ENCODE measurements at regions not wholly inside any gene's neighbourhood (a gene's known extent, or its start where the extent isn't known, plus 50 kb on each side); places are given as distances from the start of the nearest gene placed in this dataset.

DNA sequence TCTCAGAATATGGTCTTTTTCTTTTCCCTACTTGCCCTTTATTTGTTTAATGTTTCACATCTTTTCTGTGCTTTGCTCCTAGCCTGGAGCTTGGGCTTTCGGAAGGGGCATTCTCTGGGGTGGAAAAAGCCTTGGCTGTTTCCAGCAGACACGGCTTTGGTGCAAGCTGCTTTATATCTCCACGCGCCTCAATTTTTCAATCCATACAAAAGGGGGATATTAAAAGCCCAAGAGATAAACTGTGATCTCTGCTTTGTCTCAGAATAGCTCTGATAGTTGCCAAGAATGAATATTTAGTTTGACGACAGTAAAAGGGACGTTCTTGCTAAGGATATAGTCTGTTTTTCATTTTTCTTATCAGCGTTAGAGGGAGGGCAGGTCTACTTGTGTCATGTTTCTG, 194.0 kb upstream of the KIRREL3 start:
- in situ Hi-C loops (cut with MboI; ENCODE audit: low pct_unique_long_range_greater_than_20kb, low sequenced_read_pairs) = no loop called here

DNA sequence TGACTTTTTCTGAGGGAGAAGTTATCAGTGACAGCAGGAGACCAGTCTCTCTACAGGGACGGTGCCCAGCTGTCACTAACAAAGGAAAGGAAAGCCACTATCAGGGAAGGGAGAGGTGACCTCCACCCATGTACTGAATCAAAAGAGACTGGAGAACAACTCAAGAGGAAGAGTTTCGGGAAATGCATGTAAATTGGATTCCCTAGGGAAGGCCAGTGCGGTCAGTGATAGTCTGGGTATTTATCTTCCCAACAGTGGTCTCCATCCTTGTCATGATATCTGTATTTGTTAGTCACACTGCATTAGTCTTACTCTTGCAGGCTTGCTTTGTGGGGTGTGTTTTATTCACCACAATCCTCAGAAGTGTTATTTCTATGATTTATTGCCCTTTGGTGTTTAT, 193.4 kb upstream of the KIRREL3 start:
- DNase-seq = no peak
- in situ Hi-C loops (cut with MboI; ENCODE audit: low pct_unique_long_range_greater_than_20kb, low sequenced_read_pairs) = no loop called here

More for the DNA sequence above, 194.0 kb upstream of the KIRREL3 start:
- DNase-seq = no peak

DNA sequence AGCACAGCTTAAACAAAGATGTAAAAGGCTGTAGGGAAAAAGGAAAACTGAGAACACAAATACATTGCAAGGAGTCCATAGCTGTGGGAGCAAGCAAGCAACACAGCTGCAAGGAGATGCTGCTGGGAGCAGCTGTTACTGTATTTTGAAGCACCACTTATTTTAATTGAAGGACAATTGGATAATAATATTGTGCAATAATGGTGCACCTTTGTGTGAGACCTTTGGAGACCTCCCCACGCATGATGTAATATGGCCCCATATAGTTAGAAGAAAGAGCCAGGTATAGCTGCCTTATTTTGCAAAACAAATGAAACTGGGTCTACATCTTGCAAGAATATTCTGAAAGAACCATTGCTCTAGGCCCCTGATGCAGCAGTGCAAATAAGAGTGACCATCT, 191.1 kb upstream of the KIRREL3 start:
- no peak for DNase-seq
- in situ Hi-C loops (cut with MboI; ENCODE audit: low pct_unique_long_range_greater_than_20kb, low sequenced_read_pairs) = no loop called here

DNA sequence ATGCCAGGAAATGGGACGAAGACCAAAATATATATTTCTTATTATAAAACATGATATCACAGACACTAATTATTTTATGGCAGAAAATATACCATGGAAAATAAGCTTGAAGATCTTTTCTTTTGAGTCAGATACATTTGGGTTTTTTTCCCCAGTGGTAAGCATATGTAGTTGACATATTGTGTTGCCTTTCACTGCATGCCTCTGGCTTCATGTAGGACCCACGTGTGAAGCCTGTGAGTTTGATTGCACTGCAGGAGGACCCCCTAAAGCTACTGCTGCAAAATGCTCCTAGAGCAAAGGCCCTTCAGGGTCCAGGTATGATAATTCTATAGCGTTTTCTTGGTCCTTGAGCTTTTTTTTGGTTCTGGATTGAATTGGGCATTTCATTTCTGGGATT, 190.7 kb upstream of the KIRREL3 start:
- in situ Hi-C loops (cut with MboI; ENCODE audit: low pct_unique_long_range_greater_than_20kb, low sequenced_read_pairs) = no loop called here
- DNase-seq = no peak

DNA sequence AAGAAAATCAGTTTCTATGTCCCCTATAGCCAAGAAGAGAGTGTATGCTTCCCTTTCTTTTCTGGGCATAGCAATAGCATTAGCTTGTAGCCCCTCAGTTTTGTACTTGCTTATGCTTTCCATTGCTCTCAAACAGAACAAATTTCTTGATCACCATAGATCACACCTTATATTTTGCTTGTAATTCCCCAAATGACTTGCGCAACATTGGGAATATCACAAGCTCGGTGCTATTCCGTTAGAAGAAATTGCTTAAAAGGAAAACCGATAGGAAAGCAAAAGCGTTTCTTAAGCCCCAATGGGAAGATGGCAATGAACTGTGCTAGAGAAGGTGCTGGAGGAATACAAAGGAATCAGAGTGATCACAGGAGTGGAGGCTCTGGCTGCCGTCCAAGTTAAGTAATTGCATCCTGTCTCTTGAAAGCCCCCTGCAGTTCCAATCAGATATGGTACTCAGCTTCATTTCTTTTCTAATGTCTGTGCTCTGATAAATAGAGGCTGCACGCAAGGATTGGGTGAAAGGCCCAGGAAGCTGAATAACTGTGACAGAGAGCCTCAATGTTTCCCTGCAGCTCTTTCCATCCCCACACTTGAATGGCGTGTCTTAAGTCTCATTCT, 182.1 kb upstream of the KIRREL3 start:
- in situ Hi-C loops (cut with MboI; ENCODE audit: low pct_unique_long_range_greater_than_20kb, low sequenced_read_pairs) = no loop called here
- DNase-seq = no peak

DNA sequence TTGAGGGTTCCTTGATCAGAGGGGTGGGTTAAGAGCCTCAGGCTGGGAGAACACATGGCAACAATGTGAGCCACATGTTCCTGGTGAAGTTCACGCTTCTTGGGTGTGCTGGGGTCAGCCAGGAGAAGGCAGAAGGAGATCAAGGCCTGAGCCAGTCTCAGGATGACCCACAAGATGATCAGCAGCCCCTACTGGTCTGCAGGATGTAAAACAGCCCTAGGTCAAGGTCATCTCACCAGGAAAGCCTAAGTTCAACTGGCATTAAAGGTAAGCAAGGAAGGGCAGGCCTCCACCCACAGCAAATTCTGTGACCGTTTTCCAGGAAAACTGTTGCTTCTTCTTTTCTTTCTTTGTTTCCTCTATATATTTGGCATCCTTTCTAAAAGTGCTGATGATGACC, 156.7 kb upstream of the KIRREL3 start:
- in situ Hi-C loops (cut with MboI; ENCODE audit: low pct_unique_long_range_greater_than_20kb, low sequenced_read_pairs) = no loop called here
- DNase-seq = no peak

DNA sequence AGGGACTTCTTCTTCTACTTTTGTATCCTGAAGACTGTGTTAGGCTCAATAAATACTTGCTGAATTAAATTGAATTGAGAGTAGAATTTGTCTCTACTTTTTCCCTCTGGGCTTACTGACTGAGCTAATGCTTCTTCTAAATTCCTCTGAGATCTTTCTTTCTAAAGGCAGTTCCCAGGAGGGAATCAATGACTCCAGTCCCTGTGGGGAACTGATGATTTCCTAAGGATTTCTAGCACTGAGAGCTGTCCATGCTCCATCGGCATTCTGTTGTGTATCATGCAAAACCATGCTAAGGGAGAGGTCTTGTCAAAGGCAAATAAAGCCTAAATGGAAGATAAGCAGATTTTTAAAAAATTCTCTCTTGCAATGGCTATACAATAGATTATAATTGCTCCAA, 148.8 kb upstream of the KIRREL3 start:
- in situ Hi-C loops (cut with MboI; ENCODE audit: low pct_unique_long_range_greater_than_20kb, low sequenced_read_pairs) = no loop called here
- no peak for DNase-seq

DNA sequence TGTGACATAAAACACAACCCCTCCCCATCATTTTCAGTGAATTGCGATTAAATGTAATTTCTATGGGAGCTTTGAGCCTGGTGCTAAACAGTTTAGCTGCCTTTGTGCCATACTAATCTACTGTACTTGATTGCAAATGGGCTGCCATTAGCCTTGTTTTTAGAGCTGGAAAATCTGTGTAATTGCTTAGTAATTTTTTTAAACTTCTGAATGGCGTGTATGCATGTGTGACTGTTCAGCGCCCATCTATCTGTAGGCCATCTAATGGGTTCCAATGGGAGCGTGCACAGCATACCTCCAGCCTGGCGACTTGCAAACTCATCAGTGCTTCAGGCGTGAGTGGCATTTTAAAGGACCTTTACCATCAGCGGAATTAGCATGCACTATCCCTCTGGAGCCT, 142.7 kb upstream of the KIRREL3 start:
- no peak for DNase-seq
- in situ Hi-C loops (cut with MboI; ENCODE audit: low pct_unique_long_range_greater_than_20kb, low sequenced_read_pairs) = no loop called here

DNA sequence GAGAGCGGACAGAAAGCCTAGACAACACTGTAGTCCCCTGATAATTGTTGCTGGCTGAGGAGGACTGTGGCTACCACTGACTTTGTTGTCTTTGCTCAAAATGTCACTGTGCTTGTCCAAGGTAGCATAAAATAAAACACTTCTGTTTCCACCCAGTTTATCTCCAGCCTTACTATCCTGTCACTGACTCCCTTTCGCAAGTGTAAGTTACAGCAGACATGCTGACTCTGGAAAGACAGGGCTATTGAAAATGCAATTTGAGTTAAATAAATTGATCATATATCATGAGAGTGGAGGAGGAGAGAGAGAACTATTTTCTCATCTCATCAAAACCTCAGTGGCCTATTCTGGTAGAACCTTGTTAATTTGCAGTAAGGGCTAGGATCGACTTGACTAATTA, 138.0 kb upstream of the KIRREL3 start:
- in situ Hi-C loops (cut with MboI; ENCODE audit: low pct_unique_long_range_greater_than_20kb, low sequenced_read_pairs) = no loop called here
- no peak for DNase-seq

DNA sequence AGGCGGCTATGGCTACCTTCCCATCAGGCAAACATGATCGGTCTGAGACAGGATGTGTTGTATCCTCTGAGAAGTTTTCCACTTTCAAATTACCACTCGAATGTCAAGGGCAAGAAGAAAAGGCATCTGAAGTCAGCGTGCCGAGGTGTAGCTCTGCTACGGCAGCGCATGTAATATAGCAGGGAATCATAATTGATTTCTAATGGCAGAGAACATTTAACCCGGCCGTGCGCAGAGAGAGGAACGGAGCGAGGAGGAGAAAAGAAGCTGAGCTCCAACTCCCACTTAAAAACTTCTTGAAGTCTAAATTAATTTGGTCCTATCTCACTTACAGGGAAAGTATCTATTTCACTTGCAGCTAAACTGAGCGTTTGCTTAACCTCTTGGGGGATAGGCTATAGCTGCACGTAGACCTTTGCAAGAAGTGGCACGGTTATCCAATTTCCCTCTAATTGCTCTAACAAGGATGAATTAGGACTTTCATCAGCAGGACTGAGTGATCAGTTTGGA, 137.3 kb upstream of the KIRREL3 start:
- no peak for DNase-seq
- in situ Hi-C loops (cut with MboI; ENCODE audit: low pct_unique_long_range_greater_than_20kb, low sequenced_read_pairs) = no loop called here

DNA sequence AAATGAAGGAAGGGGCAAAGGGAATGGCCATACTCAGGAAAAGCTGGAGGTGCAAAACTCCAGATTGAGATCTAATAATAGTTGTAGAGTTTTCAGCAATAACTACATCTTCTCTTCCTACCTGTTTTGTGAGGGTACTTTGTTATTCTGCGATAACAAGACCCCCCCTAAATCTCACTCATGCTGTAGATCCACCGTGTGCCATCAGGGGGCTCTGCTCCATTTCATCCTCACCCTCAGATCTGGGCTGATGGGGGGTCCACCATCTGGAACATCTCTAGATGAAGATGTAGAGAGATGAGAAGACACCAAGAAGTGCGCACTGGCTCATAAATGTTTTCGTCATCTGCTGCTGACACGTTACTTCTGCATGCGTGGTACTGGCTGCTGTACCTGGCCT, 135.9 kb upstream of the KIRREL3 start:
- in situ Hi-C loops (cut with MboI; ENCODE audit: low pct_unique_long_range_greater_than_20kb, low sequenced_read_pairs) = no loop called here
- DNase-seq = no peak

DNA sequence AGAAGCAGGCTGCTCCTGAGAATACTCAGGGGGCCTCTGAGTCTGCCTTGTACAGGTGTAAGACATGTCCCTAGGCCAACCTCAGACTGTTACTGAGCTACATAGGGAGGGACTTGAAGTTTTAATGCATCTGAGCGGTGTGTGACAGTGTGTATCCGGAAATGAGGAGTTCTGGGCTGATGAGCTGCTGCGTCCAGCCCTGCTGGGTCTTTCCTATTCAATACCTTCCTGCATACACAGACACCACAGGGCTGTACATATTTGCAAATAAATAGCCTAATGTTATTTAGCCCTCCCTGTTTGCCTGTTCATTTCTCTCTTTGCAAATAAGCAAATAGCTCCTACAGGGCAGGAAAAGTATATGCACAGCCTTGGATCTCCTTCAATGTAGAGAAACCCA, 134.7 kb upstream of the KIRREL3 start:
- in situ Hi-C loops (cut with MboI; ENCODE audit: low pct_unique_long_range_greater_than_20kb, low sequenced_read_pairs) = no loop called here
- DNase-seq = no peak

DNA sequence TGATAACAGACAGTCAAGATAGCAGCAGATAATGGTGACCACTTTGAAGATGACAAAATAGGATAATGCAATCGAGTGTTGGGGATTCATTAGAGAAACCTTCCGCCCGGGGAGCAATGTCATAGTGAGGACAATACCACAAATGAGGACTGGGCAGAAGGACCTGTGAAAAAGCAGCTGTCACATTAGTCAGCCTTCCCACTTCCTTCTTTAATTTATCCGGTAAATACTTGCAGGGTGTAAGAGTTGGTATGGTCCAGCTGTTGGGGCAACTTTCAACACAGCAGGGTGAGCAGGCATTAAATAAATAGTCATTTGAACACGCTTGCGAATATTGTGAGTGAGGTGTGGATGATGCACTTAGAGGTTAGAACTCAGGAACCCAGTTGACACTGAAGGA, 132.5 kb upstream of the KIRREL3 start:
- DNase-seq = no peak
- in situ Hi-C loops (cut with MboI; ENCODE audit: low pct_unique_long_range_greater_than_20kb, low sequenced_read_pairs) = no loop called here

DNA sequence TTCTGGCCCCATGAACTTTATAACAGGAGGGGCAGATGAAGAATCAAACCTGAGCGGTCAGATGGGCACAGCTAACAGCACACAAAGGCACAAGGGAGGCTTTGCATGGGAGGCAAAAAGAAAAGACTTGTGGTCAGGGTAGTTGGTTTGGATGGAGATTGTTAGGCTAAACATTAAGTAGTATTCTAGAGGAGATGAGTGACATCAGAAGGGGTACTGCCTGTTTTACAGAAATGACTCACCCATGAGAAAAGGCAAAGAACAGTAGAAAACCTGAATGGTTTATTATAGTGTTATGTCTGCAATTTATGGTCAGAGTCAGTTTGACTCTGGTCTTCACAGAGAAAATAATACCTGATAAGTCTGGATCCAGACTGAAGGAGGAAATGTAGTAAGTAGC, 129.8 kb upstream of the KIRREL3 start:
- no peak for DNase-seq
- in situ Hi-C loops (cut with MboI; ENCODE audit: low pct_unique_long_range_greater_than_20kb, low sequenced_read_pairs) = no loop called here

DNA sequence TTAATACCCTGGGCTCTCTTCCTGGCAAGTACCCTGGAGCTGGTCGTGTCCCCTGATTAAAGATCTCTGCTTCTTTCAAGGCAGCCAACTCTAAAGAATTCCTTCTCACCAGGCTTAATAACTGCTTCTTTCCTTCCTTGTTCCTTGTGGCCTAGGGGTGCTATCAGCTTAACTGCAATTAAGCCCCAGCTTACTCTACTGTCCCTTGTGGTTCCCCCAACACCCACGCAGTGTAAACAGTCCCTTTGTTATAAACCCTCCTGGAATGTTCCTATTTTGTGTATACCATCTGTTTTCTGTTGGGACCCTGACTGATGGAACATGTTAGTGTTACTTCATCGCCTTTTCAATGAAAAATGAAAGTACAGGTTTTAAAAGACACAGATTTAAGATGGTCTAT, 126.4 kb upstream of the KIRREL3 start:
- in situ Hi-C loops (cut with MboI; ENCODE audit: low pct_unique_long_range_greater_than_20kb, low sequenced_read_pairs) = no loop called here
- DNase-seq = no peak

DNA sequence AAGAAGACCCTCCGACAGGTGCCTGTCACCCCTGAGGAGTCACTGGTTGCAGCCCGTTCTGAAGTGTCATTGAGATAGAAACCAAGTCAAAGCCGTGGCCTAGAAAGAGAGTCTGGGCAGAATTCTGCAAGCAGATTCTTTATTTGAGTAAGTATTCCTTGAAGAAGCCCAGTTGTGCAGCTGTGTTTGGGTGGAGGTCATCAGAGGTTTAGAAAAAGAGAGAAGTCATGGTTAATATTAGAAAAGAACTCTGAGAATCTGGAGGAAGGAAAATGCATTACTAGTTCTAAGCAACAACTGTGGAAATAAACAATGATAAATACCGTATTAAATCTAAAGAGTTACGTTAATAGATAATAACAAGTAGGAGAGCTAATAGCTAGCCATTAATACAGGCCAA, 118.8 kb upstream of the KIRREL3 start:
- in situ Hi-C loops (cut with MboI; ENCODE audit: low pct_unique_long_range_greater_than_20kb, low sequenced_read_pairs) = no loop called here
- no peak for DNase-seq

DNA sequence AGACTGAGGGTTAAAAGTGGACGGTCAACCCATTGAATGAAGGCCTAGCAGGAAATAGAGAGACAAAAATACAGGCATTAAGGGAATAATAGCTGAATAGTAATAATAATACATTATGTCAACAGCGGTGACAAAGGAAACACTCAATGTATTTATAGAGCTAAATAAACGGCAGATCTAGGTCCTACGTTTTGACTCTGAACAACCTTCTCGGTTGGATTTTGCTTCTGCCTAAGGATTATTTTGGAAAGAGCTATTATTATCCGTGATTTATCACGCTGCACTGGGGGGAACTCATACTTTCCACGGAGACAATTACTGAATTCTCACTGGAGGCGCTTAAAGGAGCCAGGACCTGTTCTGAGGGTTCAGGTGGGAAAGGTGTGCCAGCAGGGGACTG, 118.2 kb upstream of the KIRREL3 start:
- in situ Hi-C loops (cut with MboI; ENCODE audit: low pct_unique_long_range_greater_than_20kb, low sequenced_read_pairs) = no loop called here
- DNase-seq = no peak

DNA sequence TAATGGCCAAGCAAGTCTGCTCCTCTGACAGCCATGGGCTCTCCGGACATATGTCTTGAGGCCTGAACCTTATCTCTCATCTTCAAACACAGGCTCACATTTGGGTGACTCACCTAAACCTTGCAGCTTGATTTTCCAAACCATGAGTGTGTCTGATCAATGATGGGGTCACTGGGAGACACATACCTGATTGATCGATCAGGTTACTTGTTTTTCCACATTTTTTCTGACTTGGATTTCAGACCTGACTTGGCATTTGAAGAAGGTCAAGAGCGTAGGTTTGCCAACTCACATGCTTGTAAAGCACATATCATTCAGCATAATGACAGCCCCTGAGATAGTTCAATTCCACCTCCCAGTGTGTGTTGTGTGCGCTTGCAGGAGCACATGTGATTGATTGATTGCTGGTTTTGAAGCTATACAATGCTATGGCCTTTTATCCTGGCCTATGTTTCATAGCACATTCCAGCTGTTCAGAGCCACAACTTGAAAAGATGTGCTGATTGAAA, 116.7 kb upstream of the KIRREL3 start:
- DNase-seq = no peak

DNA sequence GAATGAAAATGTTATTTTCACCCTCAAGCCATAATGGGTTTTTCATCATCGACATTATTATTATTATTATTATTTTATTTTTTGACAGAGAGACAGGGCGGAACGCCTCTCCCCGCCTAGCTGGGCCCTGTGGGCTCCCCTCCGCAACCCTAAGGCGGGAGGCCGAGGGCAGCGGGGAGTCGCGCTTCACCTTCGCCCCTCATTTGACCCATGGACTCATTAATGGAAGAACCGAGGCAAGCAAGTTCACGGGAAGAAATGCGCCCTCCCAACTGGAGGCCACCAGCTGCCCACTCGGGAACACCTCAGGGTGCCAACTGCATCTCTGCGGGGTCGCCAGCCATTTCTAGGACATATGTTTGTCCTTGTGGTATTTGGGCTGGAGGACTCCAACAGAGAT, 115.3 kb upstream of the KIRREL3 start:
- no peak for DNase-seq
- in situ Hi-C loops (cut with MboI; ENCODE audit: low pct_unique_long_range_greater_than_20kb, low sequenced_read_pairs) = no loop called here

More for the DNA sequence above, 116.7 kb upstream of the KIRREL3 start:
- in situ Hi-C loops (cut with MboI; ENCODE audit: low pct_unique_long_range_greater_than_20kb, low sequenced_read_pairs) = no loop called here

DNA sequence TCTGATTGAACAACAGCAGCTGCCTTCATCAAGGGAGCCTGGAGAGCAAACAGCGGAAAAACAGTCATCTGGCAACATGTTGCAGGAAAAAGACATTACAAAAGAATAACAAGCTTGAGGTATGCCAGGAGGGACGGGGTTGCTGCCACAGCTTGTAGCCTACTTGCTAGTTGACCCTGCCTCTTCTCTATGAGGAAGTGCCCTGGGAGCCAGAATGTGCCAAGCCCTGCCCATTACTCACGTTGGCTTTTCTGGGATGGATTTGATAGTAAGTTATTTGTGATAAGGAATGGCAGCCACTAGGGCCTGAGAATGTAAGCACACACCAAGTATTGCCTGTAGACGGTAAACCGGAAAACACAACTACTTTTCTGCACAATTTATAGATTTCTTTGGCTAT, 113.5 kb upstream of the KIRREL3 start:
- in situ Hi-C loops (cut with MboI; ENCODE audit: low pct_unique_long_range_greater_than_20kb, low sequenced_read_pairs) = no loop called here
- DNase-seq = no peak

DNA sequence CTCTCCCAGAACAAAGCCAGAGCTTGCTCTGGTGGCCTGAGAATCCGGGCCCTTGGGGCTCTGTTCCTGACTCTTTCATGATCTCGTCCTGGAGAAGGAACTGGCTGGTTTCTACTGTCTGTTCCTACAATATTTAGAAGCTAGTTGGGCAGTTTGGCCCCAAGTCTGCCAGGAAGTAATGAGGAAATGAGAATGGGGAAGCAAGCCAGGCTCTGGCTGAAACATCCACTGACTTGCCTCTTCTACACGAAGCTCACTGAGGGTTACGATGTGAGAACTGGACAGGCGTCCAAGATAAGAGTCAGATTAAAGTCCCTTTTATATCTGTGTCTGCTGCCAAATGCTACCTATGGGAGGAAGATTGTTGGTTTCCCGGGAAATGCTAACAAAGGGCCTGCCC, 110.0 kb upstream of the KIRREL3 start:
- DNase-seq = peak; percentile 4
- in situ Hi-C loops (cut with MboI; ENCODE audit: low pct_unique_long_range_greater_than_20kb, low sequenced_read_pairs) = no loop called here

All from KBM-7 (cell line).